Activated naive CD4-positive, alpha-beta T cell treated with anti-CD3 and anti-CD28 coated beads, Interleukin-2, amount 50 U/mL, for 24 hours (primary cell): ENCODE measurements at regions not wholly inside any gene's neighbourhood (a gene's known extent, or its start where the extent isn't known, plus 50 kb on each side); places are given as distances from the start of the nearest gene placed in this dataset.

Experiments used
- H3K27ac Mint-ChIP-seq: one replicate; pipeline ENCODE4 v1.8.0; 2021; ENCODE audit warnings: mild to moderate bottlenecking, mixed read lengths
- H3K27me3 Mint-ChIP-seq: one replicate; pipeline ENCODE4 v1.8.0; 2021; ENCODE audit warnings: mixed read lengths
- H3K36me3 Mint-ChIP-seq: one replicate; pipeline ENCODE4 v1.8.0; 2021; ENCODE audit warnings: mixed read lengths
- H3K4me1 Mint-ChIP-seq: one replicate; pipeline ENCODE4 v1.8.0; 2021; ENCODE audit warnings: mixed read lengths
- H3K4me3 Mint-ChIP-seq: one replicate; pipeline ENCODE4 v1.8.0; 2021; ENCODE audit warnings: mild to moderate bottlenecking, mixed read lengths
- H3K9me3 Mint-ChIP-seq: one replicate; pipeline ENCODE4 v1.8.0; 2021; ENCODE audit warnings: mixed read lengths

DNA sequence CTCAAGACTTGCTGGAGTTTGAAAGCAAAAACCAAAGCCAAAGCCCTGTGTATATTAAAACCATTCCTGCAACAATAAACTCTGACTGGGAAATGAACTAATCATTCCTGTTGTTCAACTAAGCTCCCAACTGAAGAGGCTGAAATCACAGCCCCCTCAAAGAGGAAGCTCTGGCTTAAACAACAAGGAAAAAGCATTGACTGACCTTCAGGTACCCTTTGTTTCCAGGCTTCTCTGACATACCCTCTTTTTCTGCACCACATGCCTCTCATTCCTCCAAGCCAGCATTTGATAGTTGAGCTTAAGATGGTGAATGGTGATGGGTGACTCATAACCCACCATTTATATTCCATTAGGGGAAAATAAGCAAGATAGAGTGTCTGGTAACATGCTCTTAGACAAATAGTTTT is 470.9 kb upstream of the SOX9 start:
- Mint-ChIP-seq H3K27me3 (no peaks in the 10 kb centered on the region), H3K27ac (no peak overlapping the region), H3K4me3 (no peak overlapping the region)

DNA sequence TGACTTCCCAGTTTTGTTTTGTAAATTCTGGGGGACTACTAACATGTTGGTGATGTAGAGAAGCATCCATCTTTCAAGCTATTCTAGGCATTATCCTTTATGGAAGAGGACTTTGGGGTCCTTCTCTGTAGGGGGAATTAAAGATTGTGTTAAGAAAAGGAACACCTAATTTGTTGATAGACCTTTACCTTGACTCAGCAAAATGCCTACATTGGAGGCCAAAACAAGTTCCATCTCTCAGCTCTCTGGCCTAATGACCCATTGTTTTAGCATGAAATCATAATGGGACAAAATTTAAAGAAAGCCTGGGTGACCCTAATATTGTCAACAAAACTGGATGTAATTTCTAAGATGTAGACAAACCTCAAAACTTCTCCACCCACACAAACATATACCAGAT is 465.3 kb upstream of the SOX9 start:
- Mint-ChIP-seq H3K4me3 (no peak overlapping the region), H3K27ac (no peak overlapping the region), H3K4me1 (no peaks in the 10 kb centered on the region), H3K9me3 (peaks cover 27% of the 10 kb centered on the region), H3K36me3 (no peaks in the 10 kb centered on the region), H3K27me3 (no peaks in the 10 kb centered on the region)

More for the DNA sequence above, 470.9 kb upstream of the SOX9 start:
- H3K36me3 Mint-ChIP-seq, result no peaks in the 10 kb centered on the region
- no peaks in the 10 kb centered on the region for H3K9me3 Mint-ChIP-seq
- H3K4me1 Mint-ChIP-seq, result no peaks in the 10 kb centered on the region

DNA sequence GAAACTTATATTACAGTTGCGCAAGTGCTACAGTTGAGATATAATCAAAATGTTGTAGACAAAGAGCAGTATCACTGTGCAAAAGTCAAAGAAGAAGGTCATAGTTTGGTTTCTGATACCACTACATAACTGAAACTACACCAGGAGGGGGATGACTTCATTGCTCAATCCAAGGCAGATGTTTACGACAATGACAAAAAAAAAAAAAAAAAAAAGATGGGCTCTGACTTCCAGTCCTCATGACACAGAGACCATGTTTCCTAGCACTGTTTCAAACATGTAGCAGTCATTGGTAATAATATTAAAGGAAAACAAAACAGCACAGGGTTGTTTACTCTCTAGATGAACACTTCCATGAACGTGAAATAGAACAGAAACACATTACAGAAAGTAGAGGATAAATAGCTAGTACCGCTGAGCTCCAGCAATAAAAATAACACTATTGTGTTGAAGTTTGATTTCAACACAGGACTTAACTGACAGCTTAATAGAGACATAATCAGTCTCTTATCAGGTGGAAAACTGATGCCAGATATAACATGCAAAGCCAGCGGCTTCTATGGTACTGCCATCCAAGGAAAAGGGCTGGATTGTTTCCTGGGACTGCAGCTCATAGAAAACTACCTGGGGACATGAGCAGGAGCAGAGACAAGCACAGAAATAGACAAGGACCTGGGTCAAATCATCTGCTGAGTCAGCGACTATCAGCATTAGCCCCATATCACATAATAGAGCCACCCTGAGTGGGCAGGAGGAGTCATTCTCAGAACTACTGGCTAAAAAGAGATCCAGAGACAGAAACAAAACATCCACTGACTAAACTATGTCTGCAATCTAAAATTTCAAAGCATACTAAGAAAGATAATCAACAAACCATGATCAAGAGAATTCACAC is 463.6 kb upstream of the SOX9 start:
- no peak overlapping the region for H3K27ac Mint-ChIP-seq
- no peaks in the 10 kb centered on the region for H3K4me1 Mint-ChIP-seq
- no peak overlapping the region for H3K4me3 Mint-ChIP-seq
- peaks cover 27% of the 10 kb centered on the region for H3K9me3 Mint-ChIP-seq
- no peaks in the 10 kb centered on the region for H3K36me3 Mint-ChIP-seq
- no peaks in the 10 kb centered on the region for H3K27me3 Mint-ChIP-seq

DNA sequence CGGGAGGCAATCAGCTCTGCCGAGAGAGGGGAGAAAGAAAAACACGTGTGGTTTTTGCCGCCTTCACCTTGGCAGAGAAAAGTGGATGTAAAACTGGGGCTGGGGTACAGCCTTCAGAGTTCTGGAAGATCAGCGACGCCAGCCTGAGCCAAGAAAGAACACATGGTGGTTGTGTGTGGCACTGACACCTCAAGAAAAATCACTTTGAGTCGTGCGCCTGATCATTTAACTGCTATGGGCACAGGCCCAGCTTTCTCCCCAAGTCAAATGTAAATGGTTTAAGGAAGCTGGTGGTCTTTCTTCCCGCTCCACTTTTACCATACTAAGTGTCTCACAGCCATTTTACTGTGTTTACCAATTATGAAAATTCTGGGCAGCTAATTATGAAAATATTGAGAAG is 461.8 kb upstream of the SOX9 start:
- H3K4me3 Mint-ChIP-seq, result no peak overlapping the region
- H3K4me1 Mint-ChIP-seq, result no peaks in the 10 kb centered on the region
- H3K27me3 Mint-ChIP-seq, result no peaks in the 10 kb centered on the region
- peaks cover 27% of the 10 kb centered on the region for H3K9me3 Mint-ChIP-seq
- H3K36me3 Mint-ChIP-seq, result no peaks in the 10 kb centered on the region
- H3K27ac Mint-ChIP-seq, result no peak overlapping the region

DNA sequence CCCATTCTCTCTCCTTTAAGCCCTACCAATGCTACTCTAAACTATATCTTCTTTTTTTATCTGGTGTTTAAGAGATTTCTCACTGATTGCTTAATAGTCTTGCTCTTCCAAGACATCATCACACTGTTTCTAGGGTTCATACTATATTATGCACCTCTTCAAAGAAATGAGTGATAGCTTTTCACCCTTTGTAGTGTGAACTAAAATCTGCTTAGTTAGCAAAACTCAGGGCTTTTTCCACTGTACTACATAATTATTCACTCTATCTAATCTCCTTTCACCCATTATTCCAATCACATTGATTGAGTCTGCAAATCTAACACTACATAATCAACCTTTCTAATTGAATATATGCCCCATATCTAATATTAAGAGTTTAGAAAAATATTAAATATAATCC is 456.0 kb upstream of the SOX9 start:
- Mint-ChIP-seq H3K27ac (no peak overlapping the region), H3K4me1 (no peaks in the 10 kb centered on the region), H3K27me3 (no peaks in the 10 kb centered on the region), H3K36me3 (no peaks in the 10 kb centered on the region), H3K4me3 (no peak overlapping the region), H3K9me3 (peaks cover 10% of the 10 kb centered on the region)

DNA sequence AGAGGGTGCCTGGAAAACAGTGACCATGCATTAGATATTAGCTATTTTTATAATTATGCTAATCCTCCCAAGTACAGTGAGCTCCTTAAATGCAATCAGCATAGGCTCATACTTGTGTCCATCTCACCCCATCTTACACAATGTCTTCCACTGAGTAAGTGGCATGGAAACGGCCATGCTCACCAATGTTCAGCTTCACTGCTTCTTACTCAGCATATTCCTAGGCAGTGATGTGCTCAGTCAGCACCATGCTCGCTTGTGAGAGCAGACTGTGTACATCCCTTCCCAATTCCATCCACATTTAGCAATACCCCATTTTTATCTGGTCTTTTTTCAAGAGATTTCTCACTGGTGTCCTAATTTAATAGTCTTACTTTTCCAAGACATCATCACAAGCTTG is 454.8 kb upstream of the SOX9 start:
- Mint-ChIP-seq H3K4me1 (no peaks in the 10 kb centered on the region), H3K9me3 (peaks cover 10% of the 10 kb centered on the region), H3K36me3 (no peaks in the 10 kb centered on the region), H3K4me3 (no peak overlapping the region), H3K27me3 (no peaks in the 10 kb centered on the region), H3K27ac (no peak overlapping the region)

DNA sequence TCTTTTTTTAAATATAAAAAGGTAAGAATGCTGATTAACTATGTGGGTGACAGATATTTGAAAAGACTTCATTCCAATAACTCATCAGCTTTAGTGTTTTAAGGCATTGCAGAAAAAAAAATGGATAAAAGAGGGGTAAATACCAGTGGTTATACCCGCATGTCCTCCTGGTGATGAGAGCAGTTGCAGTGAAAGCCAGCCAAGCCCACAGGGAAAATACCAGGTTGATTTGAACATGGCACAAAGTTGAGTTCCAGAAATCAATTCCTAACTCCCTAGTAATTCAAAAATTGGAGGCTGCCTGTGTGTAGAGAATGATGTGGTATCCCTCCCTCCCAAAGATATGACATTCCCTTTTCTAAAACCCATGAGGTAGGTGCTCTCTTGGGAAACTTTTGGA is 453.2 kb upstream of the SOX9 start:
- Mint-ChIP-seq H3K4me3 (no peak overlapping the region), H3K9me3 (peaks cover 14% of the 10 kb centered on the region), H3K27ac (no peak overlapping the region), H3K4me1 (no peaks in the 10 kb centered on the region), H3K36me3 (no peaks in the 10 kb centered on the region), H3K27me3 (no peaks in the 10 kb centered on the region)

DNA sequence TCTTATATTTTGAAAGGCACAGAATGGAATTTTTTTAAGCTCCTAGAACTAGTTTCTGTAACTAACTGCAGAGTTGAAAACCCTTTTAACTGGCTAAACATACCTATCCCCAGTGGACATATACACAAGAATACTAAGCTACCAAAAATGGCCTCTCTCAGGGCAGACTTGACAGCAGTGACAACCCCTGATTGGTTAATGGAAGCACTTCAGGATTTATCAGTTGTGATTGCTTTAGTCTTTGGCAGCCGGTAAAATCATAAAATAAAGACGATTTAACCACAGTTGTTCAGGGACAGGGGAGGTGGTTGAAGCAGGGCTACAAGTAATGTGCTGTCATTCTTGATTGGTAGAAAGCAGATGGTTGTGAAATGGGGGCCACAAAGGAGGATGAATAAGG is 452.0 kb upstream of the SOX9 start:
- H3K9me3 Mint-ChIP-seq, result peaks cover 14% of the 10 kb centered on the region
- H3K27me3 Mint-ChIP-seq, result no peaks in the 10 kb centered on the region
- H3K4me3 Mint-ChIP-seq, result no peak overlapping the region
- H3K36me3 Mint-ChIP-seq, result no peaks in the 10 kb centered on the region
- H3K4me1 Mint-ChIP-seq, result no peaks in the 10 kb centered on the region
- H3K27ac Mint-ChIP-seq, result no peak overlapping the region

DNA sequence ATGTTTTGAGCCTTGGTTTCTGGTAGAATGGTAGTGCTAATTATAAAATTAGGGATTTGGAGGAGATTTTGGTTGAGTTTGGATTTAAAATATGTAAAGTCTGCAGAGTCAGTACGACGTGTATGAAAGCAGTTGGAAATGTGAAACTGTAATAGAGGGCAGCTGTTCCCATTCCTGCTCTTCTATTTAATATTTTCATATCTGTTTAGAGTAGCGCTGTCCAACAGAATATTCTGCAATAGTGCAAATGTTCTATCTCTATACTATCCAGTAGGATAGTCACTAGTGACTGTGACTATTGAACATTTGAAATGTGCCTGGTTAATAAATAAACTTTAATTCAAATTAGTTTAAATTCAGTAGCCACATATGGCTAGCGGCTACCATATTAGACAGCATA is 443.4 kb upstream of the SOX9 start:
- Mint-ChIP-seq H3K4me1 (no peaks in the 10 kb centered on the region), H3K9me3 (peaks cover 4% of the 10 kb centered on the region), H3K27ac (no peak overlapping the region), H3K36me3 (no peaks in the 10 kb centered on the region), H3K4me3 (no peak overlapping the region), H3K27me3 (no peaks in the 10 kb centered on the region)

DNA sequence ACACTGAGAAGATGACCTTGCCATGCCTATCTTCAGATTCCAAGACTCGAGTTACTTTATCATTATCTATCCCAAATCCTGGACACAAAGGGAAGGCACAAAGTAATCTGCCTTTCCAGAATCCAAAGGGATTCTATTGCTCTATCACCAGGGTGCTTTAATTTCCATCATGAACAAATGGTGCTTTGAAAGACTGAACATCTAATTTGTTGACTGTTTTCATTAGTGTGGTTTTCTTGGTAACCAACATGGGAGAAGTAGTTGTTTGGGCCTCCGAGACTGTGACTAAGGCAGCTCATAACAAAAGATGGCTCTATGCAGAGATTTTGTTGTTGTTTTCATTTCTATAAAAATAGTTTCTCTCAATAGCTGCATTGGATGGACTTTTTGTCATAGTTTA is 441.0 kb upstream of the SOX9 start:
- H3K36me3 Mint-ChIP-seq, result no peaks in the 10 kb centered on the region
- no peaks in the 10 kb centered on the region for H3K27me3 Mint-ChIP-seq
- no peaks in the 10 kb centered on the region for H3K4me1 Mint-ChIP-seq
- H3K4me3 Mint-ChIP-seq, result no peak overlapping the region
- peaks cover 13% of the 10 kb centered on the region for H3K9me3 Mint-ChIP-seq
- H3K27ac Mint-ChIP-seq, result no peak overlapping the region

DNA sequence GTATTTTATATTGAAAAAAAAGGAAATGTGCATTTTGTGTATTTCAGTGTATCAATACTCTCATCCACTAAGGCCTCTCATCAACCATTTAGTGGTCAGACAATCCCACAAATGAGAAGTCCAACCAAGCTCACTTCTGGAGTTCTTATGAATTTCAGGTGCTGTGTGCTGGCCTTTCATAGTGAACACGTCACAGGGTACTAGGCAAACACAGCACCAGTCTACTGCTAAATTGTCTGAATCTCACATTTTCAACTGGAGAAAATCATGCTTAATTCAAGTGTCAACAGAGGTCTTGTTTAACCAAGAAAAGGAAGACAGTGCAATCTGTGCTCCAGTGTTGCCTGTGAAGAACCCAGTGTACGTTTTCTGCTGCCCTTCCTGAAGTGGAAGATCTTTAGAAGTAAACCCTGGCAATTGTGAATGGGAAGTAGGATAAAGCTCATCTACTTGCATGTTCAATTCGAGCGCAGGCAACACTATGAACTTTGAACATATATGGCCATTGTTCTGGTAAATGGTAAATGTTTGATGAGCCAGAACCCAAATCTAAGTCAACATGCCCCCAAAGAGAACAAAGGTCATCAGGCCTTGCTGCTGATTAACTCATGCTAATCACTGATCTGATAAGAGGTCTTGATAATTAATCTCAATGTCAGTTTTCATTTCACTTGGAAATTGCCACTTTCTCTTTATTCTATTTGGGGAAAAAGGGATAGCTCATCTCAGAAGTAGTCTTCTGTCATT is 439.2 kb upstream of the SOX9 start:
- H3K27ac Mint-ChIP-seq, result no peak overlapping the region
- H3K9me3 Mint-ChIP-seq, result peaks cover 13% of the 10 kb centered on the region
- H3K27me3 Mint-ChIP-seq, result no peaks in the 10 kb centered on the region
- no peak overlapping the region for H3K4me3 Mint-ChIP-seq
- no peaks in the 10 kb centered on the region for H3K36me3 Mint-ChIP-seq
- no peaks in the 10 kb centered on the region for H3K4me1 Mint-ChIP-seq

DNA sequence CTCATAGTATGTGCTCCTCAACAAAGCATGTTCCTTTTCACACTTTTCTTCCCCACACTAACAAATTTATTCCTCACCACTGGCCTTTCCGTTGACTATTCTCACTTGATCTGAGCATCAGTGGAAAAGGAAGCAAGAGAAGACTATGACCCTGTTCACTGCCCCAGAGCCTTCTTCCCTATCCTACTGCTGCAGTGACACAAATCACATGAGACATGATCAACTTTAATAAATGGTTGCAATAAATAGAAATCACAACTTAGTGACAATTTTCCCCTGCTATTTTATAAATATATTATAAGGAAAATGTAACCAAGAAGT is 438.7 kb upstream of the SOX9 start:
- Mint-ChIP-seq H3K4me3 (no peak overlapping the region), H3K36me3 (no peaks in the 10 kb centered on the region), H3K9me3 (peaks cover 13% of the 10 kb centered on the region), H3K27me3 (no peaks in the 10 kb centered on the region), H3K27ac (no peak overlapping the region), H3K4me1 (no peaks in the 10 kb centered on the region)

DNA sequence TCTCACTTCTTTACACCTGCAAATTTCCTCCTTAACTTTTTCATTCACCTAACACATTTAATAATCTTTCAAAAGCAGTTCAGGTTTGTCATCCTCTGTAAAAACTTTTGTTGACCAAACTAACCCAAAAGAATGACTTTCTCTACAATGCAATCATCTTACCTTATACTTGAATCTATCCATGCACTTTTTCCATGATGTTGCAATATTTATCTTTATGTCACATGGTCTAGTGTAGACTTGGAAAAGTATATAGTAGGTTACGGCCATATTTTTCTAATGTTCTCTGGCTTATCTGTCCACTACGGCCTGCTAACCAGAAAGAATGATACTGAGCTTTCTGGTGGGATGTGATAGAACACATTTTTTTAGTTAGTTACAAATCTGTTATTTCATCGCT is 431.0 kb upstream of the SOX9 start:
- H3K27ac Mint-ChIP-seq, result no peak overlapping the region
- H3K27me3 Mint-ChIP-seq, result no peaks in the 10 kb centered on the region
- H3K4me1 Mint-ChIP-seq, result no peaks in the 10 kb centered on the region
- peaks cover 2% of the 10 kb centered on the region for H3K9me3 Mint-ChIP-seq
- H3K36me3 Mint-ChIP-seq, result no peaks in the 10 kb centered on the region
- H3K4me3 Mint-ChIP-seq, result no peak overlapping the region

DNA sequence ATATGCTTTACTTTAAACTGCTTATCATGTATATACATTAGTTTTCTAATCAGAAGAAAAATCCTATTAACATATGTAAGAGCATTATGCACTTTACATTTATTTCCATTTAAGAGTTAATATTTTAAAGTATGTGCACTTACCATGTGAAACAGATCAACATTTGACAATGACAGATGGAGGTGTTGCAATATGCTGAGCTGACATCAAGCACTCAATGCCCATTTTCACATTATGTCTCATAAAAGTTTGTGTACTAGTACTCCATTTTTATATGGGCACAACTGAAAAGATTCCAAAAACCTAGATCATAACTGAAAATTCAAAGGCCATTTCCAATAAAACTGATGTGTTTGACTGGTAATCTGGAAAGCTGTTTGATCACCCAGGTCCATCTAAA is 420.9 kb upstream of the SOX9 start:
- H3K4me1 Mint-ChIP-seq, result no peaks in the 10 kb centered on the region
- no peak overlapping the region for H3K27ac Mint-ChIP-seq
- H3K4me3 Mint-ChIP-seq, result no peak overlapping the region
- no peaks in the 10 kb centered on the region for H3K27me3 Mint-ChIP-seq
- peaks cover 8% of the 10 kb centered on the region for H3K9me3 Mint-ChIP-seq
- H3K36me3 Mint-ChIP-seq, result no peaks in the 10 kb centered on the region

DNA sequence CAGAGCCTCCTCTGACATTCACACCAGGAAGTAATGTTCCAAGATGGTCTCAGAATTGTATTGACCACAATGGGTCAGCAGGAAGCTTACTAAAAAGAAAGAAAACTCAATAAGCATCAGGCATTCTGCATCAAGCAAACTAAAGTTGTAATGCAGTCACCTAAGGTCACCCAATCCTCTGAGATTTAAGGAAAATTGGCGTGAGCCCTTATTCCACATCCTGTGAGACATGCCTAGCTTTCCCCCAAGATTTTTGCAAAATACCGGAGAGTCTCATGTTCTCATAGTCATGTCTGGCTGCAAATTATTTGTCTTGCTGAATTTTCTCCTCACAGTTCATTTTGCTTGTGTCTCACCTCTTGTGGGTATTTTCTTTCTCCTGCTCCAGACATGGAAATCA is 417.1 kb upstream of the SOX9 start:
- no peaks in the 10 kb centered on the region for H3K36me3 Mint-ChIP-seq
- no peaks in the 10 kb centered on the region for H3K9me3 Mint-ChIP-seq
- H3K4me3 Mint-ChIP-seq, result no peak overlapping the region
- H3K4me1 Mint-ChIP-seq, result no peaks in the 10 kb centered on the region
- H3K27ac Mint-ChIP-seq, result no peak overlapping the region
- no peaks in the 10 kb centered on the region for H3K27me3 Mint-ChIP-seq

DNA sequence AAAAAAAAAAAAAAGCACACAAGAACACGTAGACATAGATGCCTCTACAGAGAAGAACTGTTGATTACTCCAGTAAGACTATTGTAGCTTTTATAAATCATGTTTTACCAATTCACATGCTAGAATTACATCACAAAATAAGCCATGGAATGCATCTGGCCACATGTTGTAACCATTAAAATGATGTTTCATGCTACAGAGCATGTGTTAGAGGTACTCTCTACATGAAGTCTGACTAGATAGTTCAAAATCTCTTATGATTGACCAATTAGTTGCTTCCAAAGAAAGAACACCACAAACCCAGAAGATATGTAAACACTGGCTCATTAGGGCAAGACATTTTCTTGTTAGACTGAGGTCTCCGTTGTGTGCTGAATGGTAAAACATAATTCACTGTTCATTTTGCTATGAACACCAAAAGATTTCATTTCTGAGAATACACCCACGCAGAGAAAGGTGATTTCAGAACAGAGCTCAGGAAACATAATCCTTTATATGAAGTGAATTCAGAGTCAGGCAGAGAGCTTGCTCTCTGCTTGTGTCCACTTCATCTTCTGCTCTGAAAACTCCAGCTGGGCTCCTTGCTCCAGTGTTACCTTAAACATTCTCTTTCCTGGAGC is 411.4 kb upstream of the SOX9 start:
- Mint-ChIP-seq H3K9me3 (no peaks in the 10 kb centered on the region), H3K4me1 (no peaks in the 10 kb centered on the region), H3K36me3 (no peaks in the 10 kb centered on the region)

More for the DNA sequence above, 411.4 kb upstream of the SOX9 start:
- H3K27ac Mint-ChIP-seq, result no peak overlapping the region
- H3K4me3 Mint-ChIP-seq, result no peak overlapping the region
- peaks cover 3% of the 10 kb centered on the region for H3K27me3 Mint-ChIP-seq
